Peyer's patch (tissue), 4 donors: ENCODE measurements at regions not wholly inside any gene's neighbourhood (a gene's known extent, or its start where the extent isn't known, plus 50 kb on each side); places are given as distances from the start of the nearest gene placed in this dataset.

Experiments
- CTCF ChIP-seq, 6 experiments: fragments of 450-650 bp in 4 of 6; fragments of 200-600 bp in 2 of 6; sonication (generic) in 1 of 6; IDR thresholded peaks; one replicate each; pipeline ENCODE4 v1.5.1; 2017 to 2019; ENCODE audit warnings: antibody characterized with exemption in 6 of 6, mild to moderate bottlenecking in 3 of 6, moderate library complexity in 1 of 6
- POLR2A ChIP-seq, 2 donors: fragments of 450-650 bp; IDR thresholded peaks; one replicate each; pipeline ENCODE4 v1.5.1; 2017; ENCODE audit warnings: antibody characterized with exemption in 2 of 2, mild to moderate bottlenecking in 2 of 2, moderate library complexity in 2 of 2

GRCh38 chr7:33805630-33806233, 99.6 kb upstream of the BMPER start:
- no peak for TF ChIP-seq CTCF (IDR thresholded peaks at IDR 0.05)
- no peak for TF ChIP-seq POLR2A (IDR thresholded peaks at IDR 0.05)
